ENCODE measurements at regions not wholly inside any gene's neighbourhood (a gene's known extent, or its start where the extent isn't known, plus 50 kb on each side); places are given as distances from the start of the nearest gene placed in this dataset.

- intact Hi-C loops (cut with DNase I) = no loop called here
- Histone ChIP-seq H3K9me3 (no peaks in the 10 kb centered on the region), H3K4me1 (peaks cover 0 to 24% (median 6%) of the 10 kb centered on the region in 12 donors), H3K27ac (no peak overlapping the region), H3K36me3 (no peaks in the 10 kb centered on the region), H3K27me3 (no peaks in the 10 kb centered on the region), H3K4me3 (no peak overlapping the region)
- WGBS, 4 donors = 71 to 77% (median 76%) methylated on average over 11 of the region's 11 CpGs
- DNase-seq (no peak), ATAC-seq (no peak)
- TF ChIP-seq POLR2A (IDR thresholded peaks at IDR 0.05) = no peak
- no peak for TF ChIP-seq CTCF (IDR thresholded peaks at IDR 0.05)
Measured at GRCh38 chr1:223035724-223036478, 107.1 kb downstream of the TLR5 start.

GRCh38 chr1:223036479-223036845, 106.6 kb downstream of the TLR5 start:
- Histone ChIP-seq H3K4me3 (no peak overlapping the region), H3K4me1 (peaks cover 0 to 25% (median 5%) of the 10 kb centered on the region in 12 donors), H3K27ac (no peak overlapping the region), H3K9me3 (no peaks in the 10 kb centered on the region), H3K27me3 (no peaks in the 10 kb centered on the region), H3K36me3 (no peaks in the 10 kb centered on the region)
- no peak for ATAC-seq
- DNase-seq = no peak
- intact Hi-C loops (cut with DNase I) = no loop called here
- WGBS, 4 donors = 90 to 96% (median 93%) methylated on average over 6 of the region's 6 CpGs
- TF ChIP-seq CTCF (IDR thresholded peaks at IDR 0.05) = no peak
- no peak for TF ChIP-seq POLR2A (IDR thresholded peaks at IDR 0.05)

- Histone ChIP-seq H3K27ac (no peak overlapping the region), H3K4me1 (peaks cover 0 to 23% (median 0%) of the 10 kb centered on the region in 12 donors), H3K27me3 (no peaks in the 10 kb centered on the region), H3K4me3 (no peak overlapping the region), H3K36me3 (no peaks in the 10 kb centered on the region), H3K9me3 (no peaks in the 10 kb centered on the region)
- intact Hi-C loops (cut with DNase I) = no loop called here
- DNase-seq = no peak
- no peak for ATAC-seq
- no peak for TF ChIP-seq CTCF (IDR thresholded peaks at IDR 0.05)
- TF ChIP-seq POLR2A (IDR thresholded peaks at IDR 0.05) = no peak
- 68 to 83% (median 74%) methylated on average over 9 of the region's 9 CpGs for WGBS, 4 donors
Measured at GRCh38 chr1:223037845-223038244, 105.2 kb downstream of the TLR5 start.

GRCh38 chr1:223038288-223039006, 104.6 kb downstream of the TLR5 start:
- 89 to 93% (median 91%) methylated on average over 12 to 19 of the region's 19 CpGs for WGBS, 4 donors
- H3K27ac ChIP-seq = no peak overlapping the region
- H3K4me3 ChIP-seq = no peak overlapping the region
- intact Hi-C loops (cut with DNase I) = no loop called here
- peaks cover 0 to 20% (median 0%) of the 10 kb centered on the region in 12 donors for H3K4me1 ChIP-seq
- H3K9me3 ChIP-seq = no peaks in the 10 kb centered on the region
- DNase-seq (no peak), ATAC-seq (no peak)
- H3K27me3 ChIP-seq = no peaks in the 10 kb centered on the region
- H3K36me3 ChIP-seq = no peaks in the 10 kb centered on the region
- TF ChIP-seq POLR2A (IDR thresholded peaks at IDR 0.05) (no peak), CTCF (IDR thresholded peaks at IDR 0.05) (no peak)

Data from heart left ventricle (tissue), 16 donors.